ENCODE measurements at regions not wholly inside any gene's neighbourhood (a gene's known extent, or its start where the extent isn't known, plus 50 kb on each side); places are given as distances from the start of the nearest gene placed in this dataset.
"Not testable (repeated sequence)": the region's sequence is repeated elsewhere in the genome, so short reads cannot be mapped to it uniquely, and the experiment has no call there.

- POLR2A ChIA-PET: no interaction called here
- no peak for TF ChIP-seq CTCF (IDR thresholded peaks at IDR 0.05; ENCODE audit: control extremely low read depth, extremely low read depth, low read depth, missing control alignments)
- CTCF ChIA-PET: interaction anchor here (1.4 to 1.8 kb wide), 2 partner anchors 11 to 14 kb away, joined by 3 to 5 read pairs; no protein-coding TSS in a partner anchor
- DNase-seq (ENCODE audit: extremely low spot score): no peak
Observed at GRCh38 chr3:81198756-81199155, 562.7 kb downstream of the GBE1 start.

GRCh38 chr3:81198216-81198615, 563.2 kb downstream of the GBE1 start:
- ChIA-PET CTCF (interaction anchor here (1.4 to 2.0 kb wide), 2 partner anchors 8 to 11 kb away, joined by 3 to 6 read pairs; no protein-coding TSS in a partner anchor), POLR2A (no interaction called here)
- TF ChIP-seq CTCF (IDR thresholded peaks at IDR 0.05; ENCODE audit: control extremely low read depth, extremely low read depth, low read depth, missing control alignments): no peak
- no peak for DNase-seq (ENCODE audit: extremely low spot score)

- TF ChIP-seq CTCF (IDR thresholded peaks at IDR 0.05; ENCODE audit: control extremely low read depth, extremely low read depth, low read depth, missing control alignments): no peak
- ChIA-PET POLR2A (no interaction called here), CTCF (interaction anchor here (1.4 to 2.0 kb wide), 2 partner anchors 9 to 10 kb away, joined by 3 to 6 read pairs; no protein-coding TSS in a partner anchor)
- no peak for DNase-seq (ENCODE audit: extremely low spot score)
Observed at GRCh38 chr3:81197386-81197785, 564.1 kb downstream of the GBE1 start.

- CTCF ChIA-PET: interaction anchor here (1.5 kb wide), 1 partner anchor 10 kb away, joined by 6 read pairs; no protein-coding TSS in a partner anchor
- TF ChIP-seq CTCF (IDR thresholded peaks at IDR 0.05; ENCODE audit: control extremely low read depth, extremely low read depth, low read depth, missing control alignments): no peak
- no peak for DNase-seq (ENCODE audit: extremely low spot score)
- POLR2A ChIA-PET: no interaction called here
Observed at GRCh38 chr3:81195478-81195877, 566.0 kb downstream of the GBE1 start.

DNA sequence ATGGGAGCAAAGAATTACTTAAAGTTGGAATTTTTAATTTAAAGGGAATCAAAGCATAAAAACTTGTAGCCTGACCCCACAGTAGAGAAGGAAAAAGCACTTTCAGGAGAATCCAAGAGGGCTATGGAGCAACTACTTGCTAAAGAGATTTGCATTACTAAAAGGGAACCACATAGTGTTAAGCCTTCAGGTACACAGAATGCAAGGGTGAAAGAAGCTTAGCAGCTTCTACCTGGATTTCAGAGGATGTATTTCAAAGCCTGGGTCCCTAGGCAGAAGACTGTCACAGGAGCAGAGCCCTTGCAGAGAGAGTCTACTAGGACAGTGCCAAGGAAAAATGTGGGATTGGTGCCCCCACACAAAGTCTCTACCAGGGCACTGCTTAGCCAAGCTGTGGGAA, 575.0 kb downstream of the GBE1 start:
- no peak for DNase-seq (ENCODE audit: extremely low spot score)
- TF ChIP-seq CTCF (IDR thresholded peaks at IDR 0.05; ENCODE audit: control extremely low read depth, extremely low read depth, low read depth, missing control alignments): no peak
- ChIA-PET CTCF (interaction anchor here (0.6 to 1.7 kb wide), 3 partner anchors 14 to 125 kb away, joined by 3 to 7 read pairs (median 3); no protein-coding TSS in a partner anchor), POLR2A (no interaction called here)

DNA sequence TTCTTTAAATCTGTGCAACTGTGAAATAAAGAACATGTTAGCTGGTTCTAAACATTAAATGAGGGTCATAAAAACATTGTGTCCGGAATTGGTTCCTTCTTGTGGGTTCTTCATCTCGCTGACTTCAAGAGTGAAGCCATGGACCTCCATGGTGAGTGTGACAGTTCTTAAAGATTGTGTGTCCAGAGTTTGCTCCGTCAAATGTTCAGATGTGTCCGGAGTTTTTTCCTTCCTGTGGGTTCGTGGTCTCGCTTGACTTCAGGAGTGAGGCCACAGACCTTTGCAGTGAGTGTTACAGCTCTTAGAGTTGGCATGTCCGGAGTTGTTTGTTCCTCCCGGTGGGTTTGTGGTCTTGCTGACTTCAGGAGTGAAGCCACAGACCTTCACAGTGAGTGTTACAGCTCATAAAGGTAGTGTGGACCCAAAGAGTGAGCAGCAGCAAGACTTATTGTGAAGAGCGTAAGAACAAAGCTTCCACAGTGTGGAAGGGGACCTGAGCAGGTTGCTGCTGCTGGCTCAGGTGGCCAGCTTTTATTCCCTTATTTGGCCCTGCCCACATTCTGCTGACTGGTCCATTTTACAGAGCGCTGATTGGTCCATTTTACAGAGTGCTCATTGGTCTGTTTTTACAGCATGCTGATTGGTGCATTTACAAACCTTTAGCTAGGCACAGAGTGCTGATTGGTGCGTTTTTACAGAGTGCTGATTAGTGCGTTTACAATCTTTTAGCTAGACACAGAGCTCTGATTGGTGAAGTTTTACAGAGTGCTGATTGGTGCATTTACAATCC, 579.2 kb downstream of the GBE1 start:
- DNase-seq (ENCODE audit: extremely low spot score); POLR2A ChIA-PET: not testable (repeated sequence)
- CTCF ChIA-PET: interaction anchor here (0.6 to 1.2 kb wide), 3 partner anchors 10 to 164 kb away, joined by 3 to 8 read pairs (median 3); no protein-coding TSS in a partner anchor

- ChIA-PET CTCF (interaction anchor here (1.5 to 2.2 kb wide), 3 partner anchors 8 to 13 kb away, joined by 3 to 8 read pairs (median 7); no protein-coding TSS in a partner anchor), POLR2A (no interaction called here)
- no peak for DNase-seq (ENCODE audit: extremely low spot score)
- TF ChIP-seq CTCF (IDR thresholded peaks at IDR 0.05; ENCODE audit: control extremely low read depth, extremely low read depth, low read depth, missing control alignments): peak; percentile 27
Observed at GRCh38 chr3:81173514-81173913, 587.9 kb downstream of the GBE1 start.
